ENCODE measurements at regions not wholly inside any gene's neighbourhood (a gene's known extent, or its start where the extent isn't known, plus 50 kb on each side); places are given as distances from the start of the nearest gene placed in this dataset.

DNA sequence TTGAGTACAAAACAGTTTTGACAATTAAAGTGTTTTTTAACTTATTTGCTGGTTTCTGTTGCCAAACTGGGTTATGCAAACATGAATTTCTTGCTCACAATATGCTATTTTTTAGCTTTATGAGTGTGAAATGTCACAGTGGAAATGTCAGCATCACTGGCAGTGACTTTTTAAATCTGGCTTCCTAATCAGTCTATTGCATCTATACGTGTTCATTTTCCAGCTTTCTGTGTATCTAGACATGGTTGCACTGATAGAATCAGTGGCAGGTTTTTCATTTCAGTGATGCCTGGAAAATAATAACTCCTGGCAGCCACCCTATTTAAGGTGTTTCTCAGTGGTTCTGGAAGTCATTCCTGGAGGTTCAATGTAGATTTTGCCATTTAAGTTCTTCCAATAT, 146.7 kb downstream of the SLITRK6 start:
- Histone ChIP-seq H3K4me2 (ENCODE audit: control insufficient read depth, insufficient read depth) (no peak overlapping the region), H3K27me3 (replicated peaks in 1 of 2; ENCODE audit: control insufficient read depth in 2 of 2, insufficient read depth in 2 of 2, low read length in 1 of 2) (no peaks in the 10 kb centered on the region), H3K4me1 (ENCODE audit: control insufficient read depth, insufficient read depth, low read length) (no peaks in the 10 kb centered on the region), H2AFZ (ENCODE audit: control insufficient read depth, low read depth, low read length) (no peak overlapping the region), H4K20me1 (ENCODE audit: control insufficient read depth, insufficient read depth) (no peaks in the 10 kb centered on the region), H3K9ac (ENCODE audit: control insufficient read depth, insufficient read depth, low read length) (no peak overlapping the region), H3K4me3 (no peak overlapping the region), H3K79me2 (ENCODE audit: control insufficient read depth, insufficient read depth, low read length) (no peaks in the 10 kb centered on the region), H3K27ac (ENCODE audit: control insufficient read depth, insufficient read depth) (no peak overlapping the region), H3K36me3 (ENCODE audit: control insufficient read depth in 2 of 2, insufficient read depth in 2 of 2, low read length in 1 of 2) (no peaks in the 10 kb centered on the region), H3K9me3 (replicated peaks; ENCODE audit: control insufficient read depth, insufficient read depth, low read length) (no peaks in the 10 kb centered on the region)
- POLR2A ChIA-PET = no interaction called here
- 8% methylated on average over 1 of the region's 1 CpG for WGBS (ENCODE audit: insufficient coverage, insufficient replicate concordance, low lambda C conversion rate, missing lambda C conversion rate)
- BruUV-seq (replicated peaks) = no TSS peak
- no peak for DNase-seq (ENCODE audit: low read depth, low spot score)
- CTCF ChIA-PET = interaction anchor here (0.7 to 1.2 kb wide), 3 partner anchors 47 to 349 kb away, joined by 3 to 4 read pairs (median 3); no protein-coding TSS in a partner anchor
- no peak for FAIRE-seq
- TF ChIP-seq USF1 (IDR thresholded peaks at IDR 0.05; ENCODE audit: borderline replicate concordance, extremely low read length, insufficient read depth, low read depth, low read length) = no peak
- TF ChIP-seq POU2F2 (IDR thresholded peaks at IDR 0.05; ENCODE audit: borderline replicate concordance, low read depth, low read length) = no peak
- intact Hi-C loops (cut with micrococcal nuclease; ENCODE audit: unreplicated experiment) = no loop called here
- SMC1A ChIA-PET (ENCODE audit: uncharacterized antibody, unreplicated experiment) = interaction anchor here (1.3 to 4.8 kb wide), 5 partner anchors 9 to 37 kb away, joined by 3 to 37 read pairs (median 5); no protein-coding TSS in a partner anchor
- in situ Hi-C loops (cut with MboI) = no loop called here
- RAD21 ChIA-PET (ENCODE audit: unreplicated experiment) = interaction anchor here (2.1 kb wide), 1 partner anchor 9 kb away, joined by 8 read pairs; no protein-coding TSS in a partner anchor
- no peak for ATAC-seq

DNA sequence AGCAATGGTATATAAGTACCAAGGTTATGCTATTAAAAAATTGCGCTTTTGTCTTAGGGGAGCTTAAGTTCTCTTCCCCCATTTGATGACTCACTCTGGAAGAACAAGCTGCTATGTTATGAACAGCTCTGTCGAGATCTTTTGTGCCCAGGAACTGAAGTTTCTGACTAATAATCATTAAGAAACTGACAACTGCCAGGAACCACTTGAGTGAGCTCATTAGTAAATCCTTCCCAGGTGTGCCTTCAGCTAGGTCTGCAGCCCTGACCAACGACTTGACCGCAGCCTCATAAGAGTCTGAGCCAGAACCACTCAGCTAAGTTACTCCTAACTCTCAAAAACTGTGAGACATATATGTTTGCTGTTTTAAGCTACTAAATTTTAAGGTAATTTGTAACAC, 147.8 kb downstream of the SLITRK6 start:
- Histone ChIP-seq H4K20me1 (ENCODE audit: control insufficient read depth, insufficient read depth) (no peaks in the 10 kb centered on the region), H3K4me3 (no peak overlapping the region), H3K9me3 (replicated peaks; ENCODE audit: control insufficient read depth, insufficient read depth, low read length) (no peaks in the 10 kb centered on the region), H3K9ac (ENCODE audit: control insufficient read depth, insufficient read depth, low read length) (no peak overlapping the region), H3K36me3 (ENCODE audit: control insufficient read depth in 2 of 2, insufficient read depth in 2 of 2, low read length in 1 of 2) (no peaks in the 10 kb centered on the region), H3K27me3 (replicated peaks in 1 of 2; ENCODE audit: control insufficient read depth in 2 of 2, insufficient read depth in 2 of 2, low read length in 1 of 2) (no peaks in the 10 kb centered on the region), H3K4me1 (ENCODE audit: control insufficient read depth, insufficient read depth, low read length) (no peaks in the 10 kb centered on the region), H3K79me2 (ENCODE audit: control insufficient read depth, insufficient read depth, low read length) (no peaks in the 10 kb centered on the region), H3K27ac (ENCODE audit: control insufficient read depth, insufficient read depth) (no peak overlapping the region), H2AFZ (ENCODE audit: control insufficient read depth, low read depth, low read length) (no peak overlapping the region), H3K4me2 (ENCODE audit: control insufficient read depth, insufficient read depth) (no peak overlapping the region)
- ATAC-seq = peak; percentile 77
- ChIA-PET SMC1A (ENCODE audit: uncharacterized antibody, unreplicated experiment) (interaction anchor here (1.0 to 4.8 kb wide), 7 partner anchors 8 to 36 kb away, joined by 3 to 37 read pairs (median 4); no protein-coding TSS in a partner anchor), CTCF (interaction anchor here (1.2 kb wide), 1 partner anchor 53 kb away, joined by 4 read pairs; no protein-coding TSS in a partner anchor), RAD21 (ENCODE audit: unreplicated experiment) (interaction anchor here (1.4 to 2.1 kb wide), 4 partner anchors 8 to 33 kb away, joined by 3 to 8 read pairs (median 5); no protein-coding TSS in a partner anchor), POLR2A (interaction anchor here (0.7 kb wide), 1 partner anchor 13 kb away, joined by 3 read pairs; no protein-coding TSS in a partner anchor)
- DNase-seq (ENCODE audit: low read depth, low spot score) = no peak
- no TSS peak for BruUV-seq (replicated peaks)
- FAIRE-seq = no peak
- in situ Hi-C loops (cut with MboI) (no loop called here), intact Hi-C loops (cut with micrococcal nuclease; ENCODE audit: unreplicated experiment) (no loop called here)
- WGBS (ENCODE audit: insufficient coverage, insufficient replicate concordance, low lambda C conversion rate, missing lambda C conversion rate) = 29% methylated on average over 4 of the region's 4 CpGs
- TF ChIP-seq SIN3A (IDR thresholded peaks at IDR 0.05; ENCODE audit: low read depth, low read length) (no peak), JUND (IDR thresholded peaks at IDR 0.05; ENCODE audit: low read depth, low read length) (no peak), TCF12 (IDR thresholded peaks at IDR 0.05; ENCODE audit: low read depth, low read length) (no peak), YBX1 (IDR thresholded peaks at IDR 0.05) (no peak), ATF7 (IDR thresholded peaks at IDR 0.05; ENCODE audit: low read depth) (0 out of 2 replicates have a peak, but pooled peaks have one; percentile 27), ZNF384 (IDR thresholded peaks at IDR 0.05; ENCODE audit: borderline replicate concordance, low read depth, low read length) (no peak), ZBTB4 (CRISPR knock-in tag; IDR thresholded peaks at IDR 0.05) (no peak), USF2 (IDR thresholded peaks at IDR 0.05; ENCODE audit: borderline replicate concordance, low read depth, low read length) (no peak), STAT1 (conservative IDR thresholded peaks at IDR 0.05) (no peak), SMAD5 (IDR thresholded peaks at IDR 0.05; ENCODE audit: low read depth) (no peak)
